ENCODE measurements at regions not wholly inside any gene's neighbourhood (a gene's known extent, or its start where the extent isn't known, plus 50 kb on each side); places are given as distances from the start of the nearest gene placed in this dataset.

- H3K27ac ChIP-seq (replicated peaks): no peak overlapping the region
- no peak overlapping the region for H3K4me3 ChIP-seq (replicated peaks; ENCODE audit: insufficient read depth, low read length)
- no peak for TF ChIP-seq SPI1 (IDR thresholded peaks at IDR 0.05; ENCODE audit: borderline replicate concordance, low read depth)
- TF ChIP-seq POLR2AphosphoS5 (IDR thresholded peaks at IDR 0.05; ENCODE audit: low read depth): no peak
- TF ChIP-seq CTCF (IDR thresholded peaks at IDR 0.05; ENCODE audit: insufficient read depth, low read length): no peak
- TF ChIP-seq GABPA (IDR thresholded peaks at IDR 0.05; ENCODE audit: low read depth): no peak
- TF ChIP-seq, protein P1, sequence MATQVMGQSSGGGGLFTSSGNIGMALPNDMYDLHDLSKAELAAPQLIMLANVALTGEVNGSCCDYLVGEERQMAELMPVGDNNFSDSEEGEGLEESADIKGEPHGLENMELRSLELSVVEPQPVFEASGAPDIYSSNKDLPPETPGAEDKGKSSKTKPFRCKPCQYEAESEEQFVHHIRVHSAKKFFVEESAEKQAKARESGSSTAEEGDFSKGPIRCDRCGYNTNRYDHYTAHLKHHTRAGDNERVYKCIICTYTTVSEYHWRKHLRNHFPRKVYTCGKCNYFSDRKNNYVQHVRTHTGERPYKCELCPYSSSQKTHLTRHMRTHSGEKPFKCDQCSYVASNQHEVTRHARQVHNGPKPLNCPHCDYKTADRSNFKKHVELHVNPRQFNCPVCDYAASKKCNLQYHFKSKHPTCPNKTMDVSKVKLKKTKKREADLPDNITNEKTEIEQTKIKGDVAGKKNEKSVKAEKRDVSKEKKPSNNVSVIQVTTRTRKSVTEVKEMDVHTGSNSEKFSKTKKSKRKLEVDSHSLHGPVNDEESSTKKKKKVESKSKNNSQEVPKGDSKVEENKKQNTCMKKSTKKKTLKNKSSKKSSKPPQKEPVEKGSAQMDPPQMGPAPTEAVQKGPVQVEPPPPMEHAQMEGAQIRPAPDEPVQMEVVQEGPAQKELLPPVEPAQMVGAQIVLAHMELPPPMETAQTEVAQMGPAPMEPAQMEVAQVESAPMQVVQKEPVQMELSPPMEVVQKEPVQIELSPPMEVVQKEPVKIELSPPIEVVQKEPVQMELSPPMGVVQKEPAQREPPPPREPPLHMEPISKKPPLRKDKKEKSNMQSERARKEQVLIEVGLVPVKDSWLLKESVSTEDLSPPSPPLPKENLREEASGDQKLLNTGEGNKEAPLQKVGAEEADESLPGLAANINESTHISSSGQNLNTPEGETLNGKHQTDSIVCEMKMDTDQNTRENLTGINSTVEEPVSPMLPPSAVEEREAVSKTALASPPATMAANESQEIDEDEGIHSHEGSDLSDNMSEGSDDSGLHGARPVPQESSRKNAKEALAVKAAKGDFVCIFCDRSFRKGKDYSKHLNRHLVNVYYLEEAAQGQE (IDR thresholded peaks at IDR 0.05; ENCODE audit: insufficient replicate concordance, low read depth): no peak
- DNase-seq (ENCODE audit: low read depth in 1 of 2, low spot score in 1 of 2): no peak
- H3K27me3 ChIP-seq (ENCODE audit: insufficient read depth, poor library complexity, severe bottlenecking): no peaks in the 10 kb centered on the region
Observed at GRCh38 chr4:99715286-99715685, 57.7 kb upstream of the C4orf54 start.

- Histone ChIP-seq H3K27me3 (ENCODE audit: insufficient read depth, poor library complexity, severe bottlenecking) (no peaks in the 10 kb centered on the region), H3K27ac (replicated peaks) (no peak overlapping the region), H3K4me3 (replicated peaks; ENCODE audit: insufficient read depth, low read length) (no peak overlapping the region)
- no peak for TF ChIP-seq SPI1 (IDR thresholded peaks at IDR 0.05; ENCODE audit: borderline replicate concordance, low read depth)
- TF ChIP-seq, protein P1 (IDR thresholded peaks at IDR 0.05; ENCODE audit: insufficient replicate concordance, low read depth): no peak
- DNase-seq (ENCODE audit: low read depth in 1 of 2, low spot score in 1 of 2): no peak
Observed at GRCh38 chr4:99714179-99714578, 56.6 kb upstream of the C4orf54 start.

DNA sequence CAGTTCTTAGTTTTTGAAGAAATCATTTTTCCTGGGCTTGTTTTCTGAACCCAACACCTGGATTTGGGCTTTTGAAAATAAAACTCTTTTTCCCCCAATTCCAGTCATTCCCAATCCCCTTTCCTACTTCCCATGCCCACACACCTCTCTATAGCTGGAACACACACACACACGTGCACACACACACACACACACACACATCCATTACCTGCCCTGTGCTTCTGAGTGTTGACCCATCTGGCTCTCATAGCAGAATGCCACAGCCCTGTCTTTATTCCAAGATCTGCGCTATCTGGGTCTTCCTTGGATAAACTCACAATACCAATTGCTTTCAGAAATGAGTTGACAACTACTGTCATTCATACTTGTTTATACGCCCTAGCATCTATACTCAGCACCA is 54.9 kb upstream of the C4orf54 start:
- TF ChIP-seq CTCF (IDR thresholded peaks at IDR 0.05; ENCODE audit: insufficient read depth, low read length) (no peak), POLR2AphosphoS5 (IDR thresholded peaks at IDR 0.05; ENCODE audit: low read depth) (no peak), GABPA (IDR thresholded peaks at IDR 0.05; ENCODE audit: low read depth) (no peak), SPI1 (IDR thresholded peaks at IDR 0.05; ENCODE audit: borderline replicate concordance, low read depth) (no peak)
- TF ChIP-seq, protein P1 (IDR thresholded peaks at IDR 0.05; ENCODE audit: insufficient replicate concordance, low read depth): no peak
- DNase-seq (ENCODE audit: low read depth in 1 of 2, low spot score in 1 of 2): no peak
- Histone ChIP-seq H3K27ac (replicated peaks) (no peak overlapping the region), H3K4me3 (replicated peaks; ENCODE audit: insufficient read depth, low read length) (no peak overlapping the region), H3K27me3 (ENCODE audit: insufficient read depth, poor library complexity, severe bottlenecking) (no peaks in the 10 kb centered on the region)

DNA sequence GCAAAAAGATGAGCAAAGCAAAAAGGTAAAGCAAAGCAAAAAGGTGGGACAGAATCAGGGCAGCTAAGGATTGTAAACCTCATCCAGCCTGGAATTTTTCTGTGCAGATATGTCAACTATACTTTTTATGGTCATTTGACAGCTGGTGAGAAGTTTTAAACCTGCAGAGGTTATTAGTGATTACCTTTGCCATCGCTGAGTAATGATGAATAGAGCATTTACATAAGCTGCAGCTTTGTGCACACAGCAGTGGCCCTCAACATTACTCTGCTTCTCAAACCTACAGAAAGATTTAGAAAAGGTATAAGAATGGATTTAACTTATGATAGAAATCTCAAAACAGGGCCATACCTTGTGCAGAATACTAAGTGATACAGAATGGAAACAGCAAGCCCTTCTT is 54.5 kb upstream of the C4orf54 start:
- TF ChIP-seq GABPA (IDR thresholded peaks at IDR 0.05; ENCODE audit: low read depth): no peak
- no peak for TF ChIP-seq SPI1 (IDR thresholded peaks at IDR 0.05; ENCODE audit: borderline replicate concordance, low read depth)
- no peak for DNase-seq (ENCODE audit: low read depth in 1 of 2, low spot score in 1 of 2)
- H3K4me3 ChIP-seq (replicated peaks; ENCODE audit: insufficient read depth, low read length): no peak overlapping the region
- no peak overlapping the region for H3K27ac ChIP-seq (replicated peaks)
- no peaks in the 10 kb centered on the region for H3K27me3 ChIP-seq (ENCODE audit: insufficient read depth, poor library complexity, severe bottlenecking)

All from HL-60 (cell line).